HL-60 (cell line): ENCODE measurements at regions not wholly inside any gene's neighbourhood (a gene's known extent, or its start where the extent isn't known, plus 50 kb on each side); places are given as distances from the start of the nearest gene placed in this dataset.

Experiments used
- POLR2AphosphoS5 ChIP-seq: IDR thresholded peaks from 2 replicates; pipeline ENCODE4 v1.6.1; 2012; ENCODE audit warnings: low read depth
- TF ChIP-seq, protein P1 (sequence below): IDR thresholded peaks from one replicate; pipeline ENCODE4 v1.5.1; 2011; ENCODE audit warnings: low read length, control low read depth, inconsistent platforms; ENCODE audit not compliant: insufficient read depth

DNA sequence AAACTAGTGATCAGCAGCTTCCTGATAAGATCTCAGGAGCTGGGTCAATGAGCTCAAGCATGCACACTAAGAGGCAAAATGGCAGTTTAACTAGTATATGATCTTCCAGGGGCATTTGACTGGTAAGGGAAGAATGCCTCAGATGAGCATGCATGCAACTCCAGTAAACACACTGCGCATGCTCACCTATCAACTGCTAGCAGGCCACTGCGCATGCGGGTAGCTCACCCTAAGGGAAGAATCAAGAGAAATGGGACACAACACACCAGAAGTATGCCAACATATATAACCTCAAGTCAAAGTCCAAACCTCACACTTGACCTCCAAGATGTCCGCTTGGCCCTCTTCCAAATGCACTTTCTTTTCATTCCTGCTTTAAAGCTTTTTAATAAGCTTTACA, 1004.0 kb downstream of the ADGRL3 start:
- TF ChIP-seq POLR2AphosphoS5: no peak
- TF ChIP-seq, protein P1, sequence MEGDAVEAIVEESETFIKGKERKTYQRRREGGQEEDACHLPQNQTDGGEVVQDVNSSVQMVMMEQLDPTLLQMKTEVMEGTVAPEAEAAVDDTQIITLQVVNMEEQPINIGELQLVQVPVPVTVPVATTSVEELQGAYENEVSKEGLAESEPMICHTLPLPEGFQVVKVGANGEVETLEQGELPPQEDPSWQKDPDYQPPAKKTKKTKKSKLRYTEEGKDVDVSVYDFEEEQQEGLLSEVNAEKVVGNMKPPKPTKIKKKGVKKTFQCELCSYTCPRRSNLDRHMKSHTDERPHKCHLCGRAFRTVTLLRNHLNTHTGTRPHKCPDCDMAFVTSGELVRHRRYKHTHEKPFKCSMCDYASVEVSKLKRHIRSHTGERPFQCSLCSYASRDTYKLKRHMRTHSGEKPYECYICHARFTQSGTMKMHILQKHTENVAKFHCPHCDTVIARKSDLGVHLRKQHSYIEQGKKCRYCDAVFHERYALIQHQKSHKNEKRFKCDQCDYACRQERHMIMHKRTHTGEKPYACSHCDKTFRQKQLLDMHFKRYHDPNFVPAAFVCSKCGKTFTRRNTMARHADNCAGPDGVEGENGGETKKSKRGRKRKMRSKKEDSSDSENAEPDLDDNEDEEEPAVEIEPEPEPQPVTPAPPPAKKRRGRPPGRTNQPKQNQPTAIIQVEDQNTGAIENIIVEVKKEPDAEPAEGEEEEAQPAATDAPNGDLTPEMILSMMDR: no peak
